Lower lobe of right lung (tissue), 2 donors: ENCODE measurements at regions not wholly inside any gene's neighbourhood (a gene's known extent, or its start where the extent isn't known, plus 50 kb on each side); places are given as distances from the start of the nearest gene placed in this dataset.

ENCODE experiments used
- ATAC-seq, 2 donors: fragments of 200-7000 bp; cut with Tn5 transposase; one replicate each; pipeline ENCODE4 v1.9.1; 2020 to 2022; ENCODE audit warnings: mild to moderate bottlenecking in 2 of 2, moderate library complexity in 2 of 2
- DNase-seq: peaks from one replicate; pipeline ENCODE4 v3.0.0-alpha.2; 2020
- H3K27ac ChIP-seq: fragments of 200-600 bp; one replicate; pipeline ENCODE4 v1.8.0; 2022
- H3K27me3 ChIP-seq: fragments of 200-600 bp; one replicate; pipeline ENCODE4 v1.8.0; 2022; ENCODE audit warnings: low read depth
- H3K36me3 ChIP-seq: fragments of 200-600 bp; one replicate; pipeline ENCODE4 v1.8.0; 2022; ENCODE audit warnings: mild to moderate bottlenecking
- H3K4me1 ChIP-seq: fragments of 200-600 bp; one replicate; pipeline ENCODE4 v1.8.0; 2022
- H3K4me3 ChIP-seq: fragments of 200-600 bp; one replicate; pipeline ENCODE4 v1.8.0; 2022; ENCODE audit warnings: mild to moderate bottlenecking
- H3K9me3 ChIP-seq: fragments of 200-600 bp; one replicate; pipeline ENCODE4 v1.8.0; 2022
- intact Hi-C: fragments of 100-400 bp; cut with DNase I; formaldehyde crosslinking; loops from one replicate; pipeline ENCODE4 v1.11.0; 2022
- TF ChIP-seq, protein P1 (sequence below): fragments of 200-600 bp; IDR thresholded peaks from one replicate; pipeline ENCODE4 v1.8.0; 2022; ENCODE audit warnings: antibody characterized with exemption, mild to moderate bottlenecking
- donor health status: DM: no; HTN: yes; CAD: no; lungs with severe emphysema.

DNA sequence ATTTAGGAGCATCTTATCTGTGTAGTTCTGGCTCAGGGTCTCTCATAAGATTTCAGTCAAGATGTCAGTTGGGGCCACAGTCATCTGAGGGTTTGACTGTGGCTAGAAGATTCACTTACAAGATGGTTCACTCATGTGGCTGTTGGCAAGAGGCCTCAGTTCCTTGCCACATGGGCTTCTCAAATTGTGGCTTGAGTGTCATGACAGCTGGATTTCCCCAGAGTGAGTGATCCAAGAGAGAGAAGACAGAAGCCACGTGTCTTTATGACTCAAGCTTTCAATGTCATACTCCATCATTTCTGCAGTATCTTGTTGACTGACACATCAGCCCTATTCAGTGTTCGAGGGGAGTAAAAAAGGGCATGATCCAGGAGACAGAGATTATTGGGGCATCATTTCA is 131.3 kb upstream of the AP1S2 start:
- no peak for DNase-seq
- Histone ChIP-seq H3K4me1 (no peaks in the 10 kb centered on the region), H3K9me3 (no peaks in the 10 kb centered on the region), H3K36me3 (no peaks in the 10 kb centered on the region), H3K4me3 (no peak overlapping the region), H3K27ac (no peak overlapping the region), H3K27me3 (no peaks in the 10 kb centered on the region)
- TF ChIP-seq, protein P1, sequence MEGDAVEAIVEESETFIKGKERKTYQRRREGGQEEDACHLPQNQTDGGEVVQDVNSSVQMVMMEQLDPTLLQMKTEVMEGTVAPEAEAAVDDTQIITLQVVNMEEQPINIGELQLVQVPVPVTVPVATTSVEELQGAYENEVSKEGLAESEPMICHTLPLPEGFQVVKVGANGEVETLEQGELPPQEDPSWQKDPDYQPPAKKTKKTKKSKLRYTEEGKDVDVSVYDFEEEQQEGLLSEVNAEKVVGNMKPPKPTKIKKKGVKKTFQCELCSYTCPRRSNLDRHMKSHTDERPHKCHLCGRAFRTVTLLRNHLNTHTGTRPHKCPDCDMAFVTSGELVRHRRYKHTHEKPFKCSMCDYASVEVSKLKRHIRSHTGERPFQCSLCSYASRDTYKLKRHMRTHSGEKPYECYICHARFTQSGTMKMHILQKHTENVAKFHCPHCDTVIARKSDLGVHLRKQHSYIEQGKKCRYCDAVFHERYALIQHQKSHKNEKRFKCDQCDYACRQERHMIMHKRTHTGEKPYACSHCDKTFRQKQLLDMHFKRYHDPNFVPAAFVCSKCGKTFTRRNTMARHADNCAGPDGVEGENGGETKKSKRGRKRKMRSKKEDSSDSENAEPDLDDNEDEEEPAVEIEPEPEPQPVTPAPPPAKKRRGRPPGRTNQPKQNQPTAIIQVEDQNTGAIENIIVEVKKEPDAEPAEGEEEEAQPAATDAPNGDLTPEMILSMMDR: no peak
- ATAC-seq: no peak
- intact Hi-C loops: no loop called here

DNA sequence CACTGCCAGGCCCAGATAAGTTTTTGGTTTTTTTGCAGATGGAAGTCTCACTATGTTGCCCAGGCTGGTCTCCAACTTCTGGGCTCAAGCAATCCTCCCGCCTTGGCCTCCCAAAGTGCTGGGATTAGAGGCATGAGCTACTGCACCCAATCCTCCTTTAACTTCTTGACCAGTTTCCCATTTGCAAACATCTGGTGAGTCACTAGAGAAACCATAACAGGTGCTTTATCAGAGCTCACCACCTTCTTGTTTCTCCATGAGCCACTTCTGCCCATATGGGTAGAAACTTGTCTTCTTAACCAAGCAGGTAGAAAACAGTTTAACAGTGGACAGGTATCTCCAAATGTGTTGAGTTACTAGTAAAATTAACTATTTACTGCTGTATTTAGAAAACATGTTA is 128.4 kb upstream of the AP1S2 start:
- H3K9me3 ChIP-seq: no peaks in the 10 kb centered on the region
- intact Hi-C loops: no loop called here
- H3K36me3 ChIP-seq: no peaks in the 10 kb centered on the region
- DNase-seq (no peak), ATAC-seq (no peak)
- H3K4me1 ChIP-seq: no peaks in the 10 kb centered on the region
- no peaks in the 10 kb centered on the region for H3K27me3 ChIP-seq
- H3K27ac ChIP-seq: no peak overlapping the region
- no peak overlapping the region for H3K4me3 ChIP-seq
- TF ChIP-seq, protein P1: no peak

DNA sequence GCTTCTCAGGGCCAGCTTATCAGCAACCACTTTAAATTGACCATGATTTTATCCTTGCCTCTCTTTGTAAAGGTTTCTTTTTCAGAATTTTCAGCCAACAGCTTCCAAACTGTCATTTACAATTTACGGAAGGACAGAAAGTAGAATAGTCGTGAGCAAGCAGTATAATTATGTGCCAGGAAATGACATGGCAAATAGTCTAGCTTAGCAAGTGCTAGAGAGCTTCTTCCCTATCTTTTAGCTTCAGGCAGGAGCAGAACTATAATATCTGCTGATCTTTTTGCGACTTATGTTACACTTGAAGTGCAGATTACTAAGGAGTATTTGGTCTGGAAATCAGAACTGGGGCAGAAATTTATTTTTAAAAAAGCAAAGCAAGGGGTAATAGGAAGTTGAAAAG is 123.0 kb upstream of the AP1S2 start:
- ATAC-seq (no peak), DNase-seq (no peak)
- Histone ChIP-seq H3K4me3 (no peak overlapping the region), H3K9me3 (no peaks in the 10 kb centered on the region), H3K36me3 (no peaks in the 10 kb centered on the region), H3K4me1 (no peaks in the 10 kb centered on the region), H3K27ac (no peak overlapping the region), H3K27me3 (no peaks in the 10 kb centered on the region)
- TF ChIP-seq, protein P1: no peak
- intact Hi-C loops: no loop called here

DNA sequence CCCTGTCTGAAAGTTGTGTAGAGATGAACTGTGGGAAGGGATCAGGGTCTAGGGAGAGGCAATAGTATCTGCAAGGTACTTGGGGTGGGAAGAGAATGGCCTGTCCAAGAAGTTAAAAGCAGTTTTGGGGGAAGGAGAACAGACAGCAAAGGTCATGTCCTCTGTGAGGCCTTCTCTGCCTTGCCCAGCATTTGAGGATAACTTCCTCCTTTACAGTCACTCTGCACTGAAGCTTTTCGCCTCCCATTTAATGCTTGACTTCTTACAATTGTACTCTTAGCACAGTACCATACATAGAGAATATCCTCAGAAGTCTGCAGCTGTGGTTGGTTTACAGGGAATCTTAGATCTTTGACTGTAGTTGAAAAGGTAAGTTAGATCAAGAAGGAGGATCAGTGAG is 121.8 kb upstream of the AP1S2 start:
- TF ChIP-seq, protein P1: no peak
- DNase-seq (no peak), ATAC-seq (no peak)
- intact Hi-C loops: no loop called here
- H3K9me3 ChIP-seq: no peaks in the 10 kb centered on the region
- H3K27me3 ChIP-seq: no peaks in the 10 kb centered on the region
- no peaks in the 10 kb centered on the region for H3K36me3 ChIP-seq
- H3K4me3 ChIP-seq: no peak overlapping the region
- no peaks in the 10 kb centered on the region for H3K4me1 ChIP-seq
- H3K27ac ChIP-seq: no peak overlapping the region

DNA sequence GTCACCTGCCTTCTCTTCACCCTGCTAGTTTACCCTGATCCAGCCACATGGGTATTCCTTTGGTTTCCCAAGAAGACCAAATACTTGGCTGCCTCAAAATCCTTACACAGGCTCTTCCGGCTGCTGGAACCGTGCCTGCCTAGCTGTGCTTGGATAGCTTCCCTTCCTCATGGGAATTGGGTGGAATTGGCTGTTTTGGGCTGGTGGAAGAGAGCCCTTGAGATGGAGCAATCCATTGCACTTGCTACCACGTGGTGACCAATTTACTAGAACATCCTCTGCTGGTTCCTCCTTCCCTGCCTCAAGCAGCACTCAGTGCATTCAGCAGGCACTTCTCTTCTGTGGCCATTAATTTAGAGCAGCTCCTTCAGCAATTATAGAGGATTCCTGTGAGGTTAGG is 119.3 kb upstream of the AP1S2 start:
- H3K4me3 ChIP-seq: no peak overlapping the region
- TF ChIP-seq, protein P1: no peak
- intact Hi-C loops: no loop called here
- ATAC-seq: peak in 1 of 2 donors; percentile 28
- no peaks in the 10 kb centered on the region for H3K9me3 ChIP-seq
- no peaks in the 10 kb centered on the region for H3K4me1 ChIP-seq
- H3K36me3 ChIP-seq: no peaks in the 10 kb centered on the region
- DNase-seq: no peak
- H3K27me3 ChIP-seq: no peaks in the 10 kb centered on the region
- no peak overlapping the region for H3K27ac ChIP-seq

DNA sequence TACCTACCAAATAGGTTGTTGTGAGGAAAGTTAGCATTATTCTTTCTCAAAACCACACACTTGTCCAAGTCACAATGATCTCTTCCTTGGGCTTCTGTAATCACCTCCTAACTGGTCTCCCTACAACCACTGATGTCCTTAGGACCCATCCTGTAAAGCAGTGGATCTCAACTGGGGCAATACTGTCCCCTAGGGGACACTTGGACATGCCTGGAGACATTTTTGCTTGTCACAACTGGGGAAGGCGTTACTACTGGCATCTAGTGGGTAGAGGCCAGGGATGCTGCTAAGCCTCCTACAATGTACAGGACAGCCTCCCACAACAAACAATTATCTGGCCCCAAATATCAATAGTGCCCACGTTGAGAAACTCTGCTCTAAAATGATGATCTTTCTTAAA is 118.7 kb upstream of the AP1S2 start:
- ATAC-seq: peak; percentile 72 to 73
- TF ChIP-seq, protein P1: peak; percentile 47
- DNase-seq: no peak
- H3K4me1 ChIP-seq: no peaks in the 10 kb centered on the region
- H3K9me3 ChIP-seq: no peaks in the 10 kb centered on the region
- H3K4me3 ChIP-seq: no peak overlapping the region
- no peaks in the 10 kb centered on the region for H3K27me3 ChIP-seq
- no peak overlapping the region for H3K27ac ChIP-seq
- no peaks in the 10 kb centered on the region for H3K36me3 ChIP-seq
- intact Hi-C loops: no loop called here
